UCSD-AML1 (cell line): ENCODE measurements at regions not wholly inside any gene's neighbourhood (a gene's known extent, or its start where the extent isn't known, plus 50 kb on each side); places are given as distances from the start of the nearest gene placed in this dataset.
"Not testable (repeated sequence)": the region's sequence is repeated elsewhere in the genome, so short reads cannot be mapped to it uniquely, and the experiment has no call there.

Experiments
- DNase-seq: peaks from one replicate; lab custom pipeline; 2025; ENCODE audit not compliant: unreplicated experiment; lab: John Stamatoyannopoulos, UW

- no peak for DNase-seq
Measured at GRCh38 chr6:139883776-139884175, 509.3 kb upstream of the CITED2 start.

- DNase-seq = no peak
Measured at GRCh38 chr6:139882977-139883728, 508.7 kb upstream of the CITED2 start.

GRCh38 chr6:139882234-139882633, 507.8 kb upstream of the CITED2 start:
- peak; percentile 37 for DNase-seq

GRCh38 chr6:139881728-139882211, 507.3 kb upstream of the CITED2 start:
- peak; percentile 32 for DNase-seq

GRCh38 chr6:139881236-139881635, 506.8 kb upstream of the CITED2 start:
- DNase-seq = no peak

- no peak for DNase-seq
Measured at GRCh38 chr6:139879823-139880356, 505.4 kb upstream of the CITED2 start.

GRCh38 chr6:139879241-139879640, 504.8 kb upstream of the CITED2 start:
- not testable (repeated sequence) for DNase-seq

- peak; percentile 39 for DNase-seq
Measured at GRCh38 chr6:139877828-139878405, 503.5 kb upstream of the CITED2 start.

GRCh38 chr6:139872665-139873064, 498.2 kb upstream of the CITED2 start:
- peak; percentile 8 for DNase-seq

- no peak for DNase-seq
Measured at GRCh38 chr6:139871803-139872510, 497.5 kb upstream of the CITED2 start.

- no peak for DNase-seq
Measured at GRCh38 chr6:139871165-139871710, 496.8 kb upstream of the CITED2 start.

- no peak for DNase-seq
Measured at GRCh38 chr6:139868576-139868975, 494.1 kb upstream of the CITED2 start.

GRCh38 chr6:139863964-139864363, 489.5 kb upstream of the CITED2 start:
- DNase-seq = no peak

- no peak for DNase-seq
Measured at GRCh38 chr6:139863346-139863745, 488.9 kb upstream of the CITED2 start.

- no peak for DNase-seq
Measured at GRCh38 chr6:139862311-139862710, 487.9 kb upstream of the CITED2 start.

- no peak for DNase-seq
Measured at GRCh38 chr6:139860203-139860602, 485.8 kb upstream of the CITED2 start.

GRCh38 chr6:139858429-139858828, 484.0 kb upstream of the CITED2 start:
- DNase-seq = no peak

- DNase-seq = no peak
Measured at GRCh38 chr6:139857143-139857542, 482.7 kb upstream of the CITED2 start.

GRCh38 chr6:139856562-139856961, 482.1 kb upstream of the CITED2 start:
- no peak for DNase-seq

GRCh38 chr6:139855671-139856311, 481.3 kb upstream of the CITED2 start:
- DNase-seq = no peak
